AG04450 (cell line): ENCODE measurements at regions not wholly inside any gene's neighbourhood (a gene's known extent, or its start where the extent isn't known, plus 50 kb on each side); places are given as distances from the start of the nearest gene placed in this dataset.

Source experiments
- CTCF ChIA-PET: fragments of 300-600, 350-600 bp; formaldehyde crosslinking; extraction: SDS; loops from one replicate; lab custom pipeline; 2022; ENCODE audit warnings: antibody characterized with exemption, inconsistent platforms; lab: Charles Lee
- POLR2A ChIA-PET: fragments of 350-600 bp; formaldehyde crosslinking; extraction: SDS; loops from one replicate; lab custom pipeline; 2021; ENCODE audit warnings: antibody characterized with exemption, inconsistent platforms; lab: Yijun Ruan, JAX
- DNase-seq: peaks from one replicate; pipeline ENCODE4 v3.0.0-alpha.2; 2011; ENCODE audit warnings: low read depth, low spot score
- H3K27ac ChIP-seq: one replicate; pipeline ENCODE4 v1.5.1; 2012; ENCODE audit warnings: low read depth, low read length, control low read depth
- H3K27me3 ChIP-seq: one replicate; pipeline ENCODE4 v1.6.0; 2012; ENCODE audit warnings: low read length; ENCODE audit not compliant: control insufficient read depth, insufficient read depth
- H3K4me3 ChIP-seq: 2 replicates; pipeline ENCODE4 v1.5.1; 2011; ENCODE audit warnings: mild to moderate bottlenecking, low read depth, low read length, control low read depth
- H3K9me3 ChIP-seq: 2 replicates; pipeline ENCODE4 v1.5.1; 2012; ENCODE audit warnings: low read length; ENCODE audit not compliant: control insufficient read depth, insufficient read depth
- CTCF ChIP-seq: IDR thresholded peaks from 2 replicates; pipeline ENCODE4 v1.5.1; 2011; ENCODE audit warnings: low read depth, low read length, control low read depth, inconsistent platforms

- TF ChIP-seq CTCF, result no peak
- no peak overlapping the region for H3K4me3 ChIP-seq
- no peaks in the 10 kb centered on the region; the same call in 1 of the 2 replicates for H3K9me3 ChIP-seq
- ChIA-PET POLR2A (interaction anchor here (1.6 kb wide), 1 partner anchor 231 kb away, joined by 7 read pairs; no protein-coding TSS in a partner anchor), CTCF (interaction anchor here (0.6 to 1.2 kb wide), 2 partner anchors 231 to 242 kb away, joined by 4 read pairs; no protein-coding TSS in a partner anchor)
- no peak for DNase-seq
- H3K27ac ChIP-seq, result peak overlapping the region; percentile 68
- H3K27me3 ChIP-seq, result no peaks in the 10 kb centered on the region
Measured at GRCh38 chr14:65180725-65181025, 78.4 kb upstream of the MAX start.

DNA sequence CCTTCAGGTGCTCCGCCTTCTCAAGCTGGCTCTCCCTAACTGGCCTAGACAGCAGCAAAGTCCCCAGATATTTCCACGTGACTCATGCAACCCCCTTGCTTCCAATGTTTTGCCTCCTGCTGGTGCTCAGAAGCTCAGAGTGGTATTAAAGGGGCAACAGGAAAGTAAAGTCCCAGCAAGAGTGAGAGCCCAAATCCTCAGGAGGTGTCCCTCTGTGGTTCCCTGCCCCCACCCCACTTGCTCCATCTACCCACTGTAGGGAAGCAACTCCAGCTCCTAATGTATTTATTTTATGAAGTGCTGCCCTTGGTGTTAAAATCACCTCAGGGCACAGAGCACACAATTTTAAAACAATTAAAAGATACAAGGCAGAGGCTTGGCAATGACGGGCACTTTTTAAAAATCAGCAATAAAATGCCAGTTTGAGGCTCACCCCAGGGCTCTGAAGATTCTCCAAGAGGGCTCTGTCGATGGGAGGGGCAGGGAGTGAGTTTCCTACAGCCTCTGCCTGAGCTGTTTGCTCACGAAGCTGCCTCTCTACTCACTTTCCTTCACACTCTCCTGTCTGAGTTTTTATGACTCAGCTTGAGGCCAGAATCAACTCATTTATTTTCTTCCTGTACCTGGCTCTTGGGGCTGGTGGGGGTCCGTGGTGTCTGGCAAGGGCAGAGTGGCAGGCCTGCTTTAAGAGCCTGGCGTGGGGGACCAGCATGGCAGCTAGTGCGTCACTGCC is 81.9 kb upstream of the MAX start:
- no peak for DNase-seq
- TF ChIP-seq CTCF, result no peak
- ChIA-PET CTCF (no interaction called here), POLR2A (interaction anchor here (1.2 kb wide), 1 partner anchor 25 kb away, joined by 3 read pairs; no protein-coding TSS in a partner anchor)
- no peak overlapping the region for H3K27ac ChIP-seq
- H3K27me3 ChIP-seq, result peaks cover 7% of the 10 kb centered on the region
- H3K9me3 ChIP-seq, result no peaks in the 10 kb centered on the region; the same call in 1 of the 2 replicates
- no peak overlapping the region for H3K4me3 ChIP-seq

GRCh38 chr14:65185829-65186228 is 83.5 kb upstream of the MAX start:
- Histone ChIP-seq H3K27ac (no peak overlapping the region), H3K27me3 (peaks cover 7% of the 10 kb centered on the region), H3K9me3 (no peaks in the 10 kb centered on the region; the same call in 1 of the 2 replicates), H3K4me3 (no peak overlapping the region)
- CTCF ChIA-PET, result no interaction called here
- no peak for TF ChIP-seq CTCF
- DNase-seq, result no peak
- POLR2A ChIA-PET, result no interaction called here

DNA sequence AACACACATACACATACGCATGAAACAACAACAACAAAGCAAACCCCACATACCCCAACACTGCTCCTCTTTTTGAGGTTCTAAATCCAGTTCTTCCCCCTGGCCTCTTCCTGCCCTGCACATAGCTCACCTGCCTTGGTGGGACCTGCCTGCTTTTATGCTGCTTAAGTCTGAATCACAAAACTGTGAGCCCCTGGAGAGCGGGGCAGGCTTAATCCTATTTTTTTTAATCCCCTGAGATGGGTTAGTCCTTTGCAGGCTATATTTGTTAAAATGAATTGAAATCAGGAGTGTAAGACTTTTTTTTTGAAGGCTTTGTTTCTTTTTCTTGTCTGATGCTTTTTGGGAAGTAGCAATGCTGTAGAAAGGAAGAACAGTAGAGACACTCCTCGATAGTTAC is 84.6 kb upstream of the MAX start:
- no peak for DNase-seq
- Histone ChIP-seq H3K27ac (no peak overlapping the region), H3K27me3 (peaks cover 7% of the 10 kb centered on the region), H3K4me3 (no peak overlapping the region), H3K9me3 (no peaks in the 10 kb centered on the region; the same call in 1 of the 2 replicates)
- ChIA-PET POLR2A (no interaction called here), CTCF (no interaction called here)
- no peak for TF ChIP-seq CTCF

- no peak overlapping the region for H3K4me3 ChIP-seq
- DNase-seq, result no peak
- peaks cover 7% of the 10 kb centered on the region for H3K27me3 ChIP-seq
- no peak for TF ChIP-seq CTCF
- ChIA-PET CTCF (interaction anchor here (0.6 kb wide), 1 partner anchor 223 kb away, joined by 7 read pairs; no protein-coding TSS in a partner anchor), POLR2A (no interaction called here)
- H3K9me3 ChIP-seq, result no peaks in the 10 kb centered on the region
- H3K27ac ChIP-seq, result no peak overlapping the region
Measured at GRCh38 chr14:65187421-65188049, 85.2 kb upstream of the MAX start.
